T-cell (primary cell): ENCODE measurements at regions not wholly inside any gene's neighbourhood (a gene's known extent, or its start where the extent isn't known, plus 50 kb on each side); places are given as distances from the start of the nearest gene placed in this dataset.

Experiments used
- ATAC-seq, 4 experiments: fragments of 200-7000 bp in 3 of 4; fragments of 150-1000 bp in 1 of 4; cut with Tn5 transposase; replicated peaks in 1 of 4; 1 replicate in 3 of 4; 2 replicates in 1 of 4; pipeline ENCODE4 v1.10.0; 2021; ENCODE audit warnings: moderate library complexity in 3 of 4, mild to moderate bottlenecking in 2 of 4, moderate number of reproducible peaks in 1 of 4
- CTCF ChIA-PET, 2 donors: fragments of 300-600 bp; sonication (Branson Sonifier 250); formaldehyde crosslinking; loops; one replicate each; lab custom pipeline; 2022; ENCODE audit warnings: antibody characterized with exemption in 2 of 2; lab: Charles Lee
- POLR2A ChIA-PET, 2 donors: fragments of 300-600 bp; sonication (Branson Sonifier 250); formaldehyde crosslinking; loops; one replicate each; lab custom pipeline; 2022; ENCODE audit warnings: antibody characterized with exemption in 2 of 2; lab: Charles Lee
- DNase-seq, 35 experiments: peaks; one replicate each; pipeline versions ENCODE4 v3.0.0 to v3.0.0-alpha.2; 2013 to 2023
- H3K27ac ChIP-seq: one replicate; pipeline ENCODE4 v1.5.1; 2013; ENCODE audit warnings: low read length
- H3K27me3 ChIP-seq, 2 experiments: replicated peaks in 1 of 2; 1 replicate in 1 of 2; 2 replicates in 1 of 2; pipeline versions ENCODE4 v1.6.1 to v1.7.0; 2013; ENCODE audit warnings: low read length in 1 of 2, mixed read lengths in 1 of 2; ENCODE audit not compliant: control insufficient read depth in 2 of 2, insufficient read depth in 2 of 2; ENCODE audit errors: extremely low read depth in 1 of 2
- H3K36me3 ChIP-seq, 2 donors: 1 replicate in 1 of 2; 2 replicates in 1 of 2; pipeline versions ENCODE4 v1.6.1 to v1.7.0; 2013; ENCODE audit warnings: low read length in 1 of 2; ENCODE audit not compliant: control insufficient read depth in 2 of 2, insufficient read depth in 1 of 2; ENCODE audit errors: extremely low read depth in 1 of 2
- H3K4me1 ChIP-seq, 2 experiments: 1 replicate in 1 of 2; 2 replicates in 1 of 2; pipeline versions ENCODE4 v1.6.1 to v1.7.0; 2013; ENCODE audit warnings: low read length in 2 of 2, mixed read lengths in 1 of 2; ENCODE audit not compliant: insufficient read depth in 2 of 2, control insufficient read depth in 1 of 2; ENCODE audit errors: extremely low read depth in 1 of 2
- H3K4me3 ChIP-seq, 2 donors: 1 replicate in 1 of 2; 2 replicates in 1 of 2; pipeline versions ENCODE4 v1.5.1 to v1.7.0; 2013; ENCODE audit warnings: mild to moderate bottlenecking in 2 of 2, low read length in 1 of 2, moderate library complexity in 1 of 2; ENCODE audit not compliant: control insufficient read depth in 1 of 2; ENCODE audit errors: extremely low read depth in 1 of 2
- H3K9me3 ChIP-seq: 2 replicates; pipeline ENCODE4 v1.7.0; 2013
- H3K27ac Mint-ChIP-seq, 2 donors: one replicate each; pipeline ENCODE4 v1.8.0; 2020 to 2021; ENCODE audit warnings: mild to moderate bottlenecking in 2 of 2, mixed read lengths in 2 of 2
- H3K27me3 Mint-ChIP-seq, 2 donors: one replicate each; pipeline ENCODE4 v1.8.0; 2021 to 2022; ENCODE audit warnings: mixed read lengths in 2 of 2
- H3K36me3 Mint-ChIP-seq: one replicate; pipeline ENCODE4 v1.8.0; 2021; ENCODE audit warnings: mixed read lengths
- H3K4me1 Mint-ChIP-seq, 3 donors: one replicate each; pipeline ENCODE4 v1.8.0; 2020 to 2022; ENCODE audit warnings: mixed read lengths in 3 of 3, mild to moderate bottlenecking in 1 of 3
- H3K4me3 Mint-ChIP-seq, 3 donors: one replicate each; pipeline ENCODE4 v1.8.0; 2020 to 2022; ENCODE audit warnings: mild to moderate bottlenecking in 3 of 3, mixed read lengths in 3 of 3, moderate library complexity in 3 of 3
- H3K9me3 Mint-ChIP-seq, 3 donors: one replicate each; pipeline ENCODE4 v1.8.0; 2020 to 2022; ENCODE audit warnings: mixed read lengths in 3 of 3
- WGBS: methylation state at CpG from one replicate; pipeline ENCODE4 v1.1.5; 2013; ENCODE audit warnings: missing lambda C conversion rate; ENCODE audit not compliant: insufficient coverage; 5-methylcytosine and 5-hydroxymethylcytosine counted together

- Mint-ChIP-seq H3K9me3 (peaks cover 0 to 3% (median 0%) of the 10 kb centered on the region in 3 donors), H3K36me3 (no peaks in the 10 kb centered on the region), H3K27me3 (peaks cover 28 to 41% of the 10 kb centered on the region in 2 donors), H3K4me1 (no peaks in the 10 kb centered on the region), H3K27ac (no peak overlapping the region), H3K4me3 (no peak overlapping the region)
- H3K9me3 ChIP-seq, result no peaks in the 10 kb centered on the region
- H3K36me3 ChIP-seq, result no peaks in the 10 kb centered on the region
- peaks cover 0 to 26% of the 10 kb centered on the region in 2 experiments for H3K27me3 ChIP-seq
- ChIA-PET CTCF (no interaction called here), POLR2A (no interaction called here)
- DNase-seq (no peak), ATAC-seq (no peak)
- no peak overlapping the region for H3K4me3 ChIP-seq
- no peaks in the 10 kb centered on the region for H3K4me1 ChIP-seq
- no peak overlapping the region for H3K27ac ChIP-seq
- 56% methylated on average over 3 of the region's 8 CpGs for WGBS
Measured at GRCh38 chr11:134822897-134823296, 410.9 kb upstream of the B3GAT1 start.

GRCh38 chr11:134821422-134821821 is 409.4 kb upstream of the B3GAT1 start:
- Mint-ChIP-seq H3K27ac (no peak overlapping the region), H3K4me1 (no peaks in the 10 kb centered on the region), H3K4me3 (no peak overlapping the region), H3K9me3 (peaks cover 0 to 3% (median 0%) of the 10 kb centered on the region in 3 donors), H3K27me3 (peaks cover 29 to 41% of the 10 kb centered on the region in 2 donors), H3K36me3 (no peaks in the 10 kb centered on the region)
- H3K27me3 ChIP-seq, result peaks cover 0 to 26% of the 10 kb centered on the region in 2 experiments
- 41% methylated on average over 4 of the region's 4 CpGs for WGBS
- ATAC-seq (no peak), DNase-seq (no peak)
- H3K4me1 ChIP-seq, result no peaks in the 10 kb centered on the region
- no peak overlapping the region for H3K27ac ChIP-seq
- H3K4me3 ChIP-seq, result no peak overlapping the region
- ChIA-PET POLR2A (no interaction called here), CTCF (no interaction called here)
- H3K9me3 ChIP-seq, result no peaks in the 10 kb centered on the region
- no peaks in the 10 kb centered on the region for H3K36me3 ChIP-seq

GRCh38 chr11:134819041-134819440 is 407.0 kb upstream of the B3GAT1 start:
- Histone ChIP-seq H3K27ac (no peak overlapping the region), H3K4me3 (no peak overlapping the region), H3K36me3 (no peaks in the 10 kb centered on the region), H3K27me3 (peaks cover 0 to 26% of the 10 kb centered on the region in 2 experiments), H3K9me3 (no peaks in the 10 kb centered on the region), H3K4me1 (no peaks in the 10 kb centered on the region)
- H3K4me3 Mint-ChIP-seq, result no peak overlapping the region
- H3K36me3 Mint-ChIP-seq, result no peaks in the 10 kb centered on the region
- peaks cover 37 to 42% of the 10 kb centered on the region in 2 donors for H3K27me3 Mint-ChIP-seq
- CTCF ChIA-PET, result no interaction called here
- H3K27ac Mint-ChIP-seq, result no peak overlapping the region
- no peak for ATAC-seq
- no peak for DNase-seq
- H3K9me3 Mint-ChIP-seq, result peaks cover 0 to 3% (median 0%) of the 10 kb centered on the region in 3 donors
- no peaks in the 10 kb centered on the region for H3K4me1 Mint-ChIP-seq
- POLR2A ChIA-PET, result no interaction called here
- 60% methylated on average over 3 of the region's 7 CpGs for WGBS

GRCh38 chr11:134818516-134818915 is 406.5 kb upstream of the B3GAT1 start:
- POLR2A ChIA-PET, result no interaction called here
- Mint-ChIP-seq H3K27me3 (peaks cover 37 to 41% of the 10 kb centered on the region in 2 donors), H3K9me3 (peaks cover 0 to 3% (median 0%) of the 10 kb centered on the region in 3 donors), H3K27ac (no peak overlapping the region), H3K36me3 (no peaks in the 10 kb centered on the region), H3K4me1 (no peaks in the 10 kb centered on the region), H3K4me3 (no peak overlapping the region)
- no peak for ATAC-seq
- Histone ChIP-seq H3K27me3 (peaks cover 0 to 23% of the 10 kb centered on the region in 2 experiments), H3K27ac (no peak overlapping the region), H3K36me3 (no peaks in the 10 kb centered on the region), H3K4me3 (no peak overlapping the region), H3K9me3 (no peaks in the 10 kb centered on the region), H3K4me1 (no peaks in the 10 kb centered on the region)
- 40% methylated on average over 4 of the region's 5 CpGs for WGBS
- no peak for DNase-seq
- CTCF ChIA-PET, result no interaction called here

GRCh38 chr11:134815404-134815803 is 403.4 kb upstream of the B3GAT1 start:
- Histone ChIP-seq H3K36me3 (no peaks in the 10 kb centered on the region), H3K4me1 (no peaks in the 10 kb centered on the region), H3K9me3 (no peaks in the 10 kb centered on the region), H3K4me3 (no peak overlapping the region), H3K27me3 (peaks cover 0 to 12% of the 10 kb centered on the region in 2 experiments), H3K27ac (no peak overlapping the region)
- no peak overlapping the region for H3K4me3 Mint-ChIP-seq
- POLR2A ChIA-PET, result no interaction called here
- ATAC-seq, result no peak
- DNase-seq, result no peak
- no peaks in the 10 kb centered on the region for H3K4me1 Mint-ChIP-seq
- WGBS, result 60% methylated on average over 1 of the region's 2 CpGs
- CTCF ChIA-PET, result no interaction called here
- peaks cover 0 to 3% (median 0%) of the 10 kb centered on the region in 3 donors for H3K9me3 Mint-ChIP-seq
- no peak overlapping the region for H3K27ac Mint-ChIP-seq
- no peaks in the 10 kb centered on the region for H3K36me3 Mint-ChIP-seq
- H3K27me3 Mint-ChIP-seq, result peaks cover 32 to 38% of the 10 kb centered on the region in 2 donors

GRCh38 chr11:134807997-134808396 is 396.0 kb upstream of the B3GAT1 start:
- DNase-seq, result no peak
- Mint-ChIP-seq H3K27me3 (peaks cover 22 to 23% of the 10 kb centered on the region in 2 donors), H3K27ac (no peak overlapping the region), H3K36me3 (no peaks in the 10 kb centered on the region), H3K4me1 (no peaks in the 10 kb centered on the region), H3K4me3 (no peak overlapping the region), H3K9me3 (no peaks in the 10 kb centered on the region)
- POLR2A ChIA-PET, result no interaction called here
- no peaks in the 10 kb centered on the region for H3K36me3 ChIP-seq
- no peaks in the 10 kb centered on the region for H3K9me3 ChIP-seq
- no peak for ATAC-seq
- no peak overlapping the region for H3K27ac ChIP-seq
- WGBS, result 64% methylated on average over 2 of the region's 4 CpGs
- no peak overlapping the region for H3K4me3 ChIP-seq
- no peaks in the 10 kb centered on the region for H3K27me3 ChIP-seq
- H3K4me1 ChIP-seq, result no peaks in the 10 kb centered on the region
- CTCF ChIA-PET, result no interaction called here

- no peak overlapping the region for H3K27ac ChIP-seq
- no peak overlapping the region for H3K4me3 ChIP-seq
- DNase-seq, result no peak
- no peaks in the 10 kb centered on the region for H3K9me3 ChIP-seq
- Mint-ChIP-seq H3K4me3 (no peak overlapping the region), H3K27ac (no peak overlapping the region), H3K9me3 (no peaks in the 10 kb centered on the region), H3K27me3 (peaks cover 39% of the 10 kb centered on the region in 2 donors), H3K36me3 (no peaks in the 10 kb centered on the region), H3K4me1 (peaks cover 0 to 13% (median 0%) of the 10 kb centered on the region in 3 donors)
- no peak for ATAC-seq
- H3K27me3 ChIP-seq, result peaks cover 0 to 28% of the 10 kb centered on the region in 2 experiments
- no CpG with 5 or more reads among the region's 3 CpGs for WGBS
- no peaks in the 10 kb centered on the region for H3K4me1 ChIP-seq
- H3K36me3 ChIP-seq, result no peaks in the 10 kb centered on the region
- ChIA-PET POLR2A (no interaction called here), CTCF (no interaction called here)
Measured at GRCh38 chr11:134802598-134802997, 390.6 kb upstream of the B3GAT1 start.
